ENCODE measurements at regions not wholly inside any gene's neighbourhood (a gene's known extent, or its start where the extent isn't known, plus 50 kb on each side); places are given as distances from the start of the nearest gene placed in this dataset.
"Not testable (repeated sequence)": the region's sequence is repeated elsewhere in the genome, so short reads cannot be mapped to it uniquely, and the experiment has no call there.

DNA sequence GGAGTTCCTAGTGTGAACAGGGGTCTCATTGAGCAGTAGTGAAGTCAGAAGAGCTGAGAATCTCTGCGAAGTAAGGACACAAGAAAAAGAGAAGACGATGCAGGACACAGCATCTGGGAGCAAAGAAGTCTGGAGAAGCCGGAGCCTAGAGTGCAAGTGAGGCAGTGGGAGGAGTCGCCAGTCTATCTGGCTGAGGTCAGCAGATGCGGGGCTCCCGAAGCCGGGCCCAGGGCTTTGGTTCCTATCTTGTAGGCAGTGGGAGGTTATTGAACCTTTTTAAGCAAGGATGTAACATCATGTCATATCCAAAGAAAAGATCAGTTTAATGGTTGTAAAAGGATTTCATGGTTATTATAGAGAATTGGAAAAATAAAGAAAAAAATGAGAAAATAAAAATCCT lies 90.8 kb upstream of the KCTD1 start:
- Histone ChIP-seq H3K4me3 (ENCODE audit: low read depth in 1 of 2, low read length in 2 of 2) (no peak overlapping the region), H3K36me3 (ENCODE audit: control insufficient read depth in 1 of 2, insufficient read depth in 2 of 2, low read length in 2 of 2) (no peaks in the 10 kb centered on the region), H3K9ac (ENCODE audit: low read depth in 1 of 2, low read length in 2 of 2) (no peak overlapping the region), H3K9me3 (ENCODE audit: control insufficient read depth in 1 of 2, low read length in 2 of 2) (no peaks in the 10 kb centered on the region), H3K4me1 (ENCODE audit: control insufficient read depth in 1 of 2, insufficient read depth in 2 of 2, low read length in 2 of 2) (no peaks in the 10 kb centered on the region), H3K27me3 (ENCODE audit: control insufficient read depth in 1 of 2, insufficient read depth in 2 of 2, low read length in 2 of 2) (no peaks in the 10 kb centered on the region), H3K27ac (ENCODE audit: low read depth, low read length) (no peak overlapping the region)

DNA sequence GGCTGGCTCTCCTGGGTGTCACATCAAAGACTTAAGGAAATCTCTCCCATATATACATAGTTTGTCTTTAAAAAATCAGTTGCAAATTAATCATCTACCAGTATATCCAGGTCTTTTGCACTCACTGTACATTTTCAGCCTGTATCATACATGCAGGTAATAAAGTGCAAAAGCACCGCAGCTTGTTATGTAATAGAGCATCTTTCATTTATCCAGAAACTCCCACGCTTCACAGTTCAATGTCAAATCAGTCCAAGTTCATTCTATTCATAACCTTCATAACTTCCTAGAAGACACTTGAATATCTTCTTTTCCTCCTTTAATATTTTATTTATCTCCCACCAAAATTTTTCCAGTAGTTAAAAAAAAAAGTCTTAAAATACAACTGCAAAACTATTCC lies 89.6 kb upstream of the KCTD1 start:
- Histone ChIP-seq H3K4me1 (ENCODE audit: control insufficient read depth in 1 of 2, insufficient read depth in 2 of 2, low read length in 2 of 2) (no peaks in the 10 kb centered on the region), H3K9ac (ENCODE audit: low read depth in 1 of 2, low read length in 2 of 2) (no peak overlapping the region), H3K36me3 (ENCODE audit: control insufficient read depth in 1 of 2, insufficient read depth in 2 of 2, low read length in 2 of 2) (no peaks in the 10 kb centered on the region), H3K27ac (ENCODE audit: low read depth, low read length) (no peak overlapping the region), H3K4me3 (ENCODE audit: low read depth in 1 of 2, low read length in 2 of 2) (no peak overlapping the region), H3K9me3 (ENCODE audit: control insufficient read depth in 1 of 2, low read length in 2 of 2) (no peaks in the 10 kb centered on the region), H3K27me3 (ENCODE audit: control insufficient read depth in 1 of 2, insufficient read depth in 2 of 2, low read length in 2 of 2) (no peaks in the 10 kb centered on the region)

DNA sequence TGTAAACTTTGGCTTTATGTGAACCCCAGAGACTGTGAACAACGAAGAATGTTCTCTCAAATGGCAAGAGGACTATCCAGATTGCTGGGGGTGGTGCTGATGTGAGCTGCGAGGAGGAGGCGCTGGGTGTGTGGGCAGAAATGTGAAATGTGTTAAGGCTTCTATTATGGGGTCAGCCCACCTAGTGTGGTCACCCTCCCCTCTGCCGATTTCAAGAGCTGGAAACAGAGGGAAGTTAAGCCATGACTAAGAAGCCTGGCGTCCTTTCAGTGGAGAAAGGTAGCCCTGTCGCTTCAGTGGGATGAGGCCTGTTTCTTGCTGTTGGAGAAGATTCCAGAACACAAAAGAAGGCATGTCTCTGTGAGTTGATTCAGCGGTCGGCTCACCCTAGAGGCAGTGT lies 89.0 kb upstream of the KCTD1 start:
- Histone ChIP-seq H3K36me3 (ENCODE audit: control insufficient read depth in 1 of 2, insufficient read depth in 2 of 2, low read length in 2 of 2) (no peaks in the 10 kb centered on the region), H3K4me1 (ENCODE audit: control insufficient read depth in 1 of 2, insufficient read depth in 2 of 2, low read length in 2 of 2) (no peaks in the 10 kb centered on the region), H3K27me3 (ENCODE audit: control insufficient read depth in 1 of 2, insufficient read depth in 2 of 2, low read length in 2 of 2) (no peaks in the 10 kb centered on the region), H3K9ac (ENCODE audit: low read depth in 1 of 2, low read length in 2 of 2) (no peak overlapping the region), H3K9me3 (ENCODE audit: control insufficient read depth in 1 of 2, low read length in 2 of 2) (no peaks in the 10 kb centered on the region), H3K4me3 (ENCODE audit: low read depth in 1 of 2, low read length in 2 of 2) (no peak overlapping the region), H3K27ac (ENCODE audit: low read depth, low read length) (no peak overlapping the region)

DNA sequence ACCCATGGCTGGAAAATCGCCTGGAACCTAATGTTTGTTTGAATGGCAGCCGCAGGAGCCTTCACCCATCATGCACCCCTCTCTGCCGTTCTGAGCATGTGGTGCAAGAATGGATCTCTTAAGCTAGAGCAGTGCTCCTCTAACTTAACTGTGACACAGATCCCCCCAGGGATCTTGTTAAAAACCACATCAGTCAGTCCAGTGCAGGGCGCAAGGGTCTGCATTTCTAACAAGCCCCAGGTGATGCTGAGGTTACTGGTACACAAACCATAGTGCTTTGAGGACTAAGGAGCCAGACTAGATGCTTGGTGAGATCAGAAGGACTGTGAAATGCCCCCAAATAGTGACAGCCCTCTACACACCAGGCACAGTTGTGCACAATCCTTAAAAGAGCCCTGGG lies 87.1 kb upstream of the KCTD1 start:
- H3K4me3 ChIP-seq (ENCODE audit: low read depth in 1 of 2, low read length in 2 of 2) = no peak overlapping the region
- no peaks in the 10 kb centered on the region for H3K36me3 ChIP-seq (ENCODE audit: control insufficient read depth in 1 of 2, insufficient read depth in 2 of 2, low read length in 2 of 2)
- H3K9ac ChIP-seq (ENCODE audit: low read depth in 1 of 2, low read length in 2 of 2) = no peak overlapping the region
- H3K27ac ChIP-seq (ENCODE audit: low read depth, low read length) = no peak overlapping the region
- H3K4me1 ChIP-seq (ENCODE audit: control insufficient read depth in 1 of 2, insufficient read depth in 2 of 2, low read length in 2 of 2) = no peaks in the 10 kb centered on the region
- no peaks in the 10 kb centered on the region for H3K27me3 ChIP-seq (ENCODE audit: control insufficient read depth in 1 of 2, insufficient read depth in 2 of 2, low read length in 2 of 2)
- H3K9me3 ChIP-seq (ENCODE audit: control insufficient read depth in 1 of 2, low read length in 2 of 2) = no peaks in the 10 kb centered on the region

DNA sequence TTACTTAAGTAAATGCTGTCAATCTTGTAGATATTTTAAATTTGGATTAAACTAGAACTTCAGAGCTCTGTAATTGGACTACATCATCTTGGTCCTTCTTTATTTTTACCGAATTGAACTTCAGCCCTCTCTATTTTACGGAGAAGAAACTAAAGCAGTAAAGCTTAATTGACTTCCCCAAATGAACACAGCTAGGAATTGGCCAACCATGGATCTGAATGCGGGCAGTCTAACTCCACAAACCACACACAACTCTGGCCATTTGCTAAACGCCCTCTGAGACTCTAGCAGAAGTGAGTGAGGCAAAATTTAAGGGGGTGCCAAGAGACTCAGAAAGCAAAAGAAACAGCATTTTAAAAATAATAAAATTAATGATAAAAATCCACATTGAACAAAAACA lies 86.3 kb upstream of the KCTD1 start:
- Histone ChIP-seq H3K9me3 (ENCODE audit: control insufficient read depth in 1 of 2, low read length in 2 of 2) (no peaks in the 10 kb centered on the region), H3K9ac (ENCODE audit: low read depth in 1 of 2, low read length in 2 of 2) (no peak overlapping the region), H3K4me1 (ENCODE audit: control insufficient read depth in 1 of 2, insufficient read depth in 2 of 2, low read length in 2 of 2) (no peaks in the 10 kb centered on the region), H3K27me3 (ENCODE audit: control insufficient read depth in 1 of 2, insufficient read depth in 2 of 2, low read length in 2 of 2) (no peaks in the 10 kb centered on the region), H3K4me3 (ENCODE audit: low read depth in 1 of 2, low read length in 2 of 2) (no peak overlapping the region), H3K36me3 (ENCODE audit: control insufficient read depth in 1 of 2, insufficient read depth in 2 of 2, low read length in 2 of 2) (no peaks in the 10 kb centered on the region), H3K27ac (ENCODE audit: low read depth, low read length) (no peak overlapping the region)

GRCh38 chr18:26631135-26631534 lies 82.8 kb upstream of the KCTD1 start:
- H3K27me3 ChIP-seq (ENCODE audit: control insufficient read depth in 1 of 2, insufficient read depth in 2 of 2, low read length in 2 of 2) = no peaks in the 10 kb centered on the region
- no peaks in the 10 kb centered on the region for H3K36me3 ChIP-seq (ENCODE audit: control insufficient read depth in 1 of 2, insufficient read depth in 2 of 2, low read length in 2 of 2)
- no peak overlapping the region for H3K27ac ChIP-seq (ENCODE audit: low read depth, low read length)
- no peaks in the 10 kb centered on the region for H3K9me3 ChIP-seq (ENCODE audit: control insufficient read depth in 1 of 2, low read length in 2 of 2)
- H3K4me1 ChIP-seq (ENCODE audit: control insufficient read depth in 1 of 2, insufficient read depth in 2 of 2, low read length in 2 of 2) = no peaks in the 10 kb centered on the region
- no peak overlapping the region for H3K4me3 ChIP-seq (ENCODE audit: low read depth in 1 of 2, low read length in 2 of 2)
- no peak overlapping the region for H3K9ac ChIP-seq (ENCODE audit: low read depth in 1 of 2, low read length in 2 of 2)

GRCh38 chr18:26630596-26630995 lies 82.2 kb upstream of the KCTD1 start:
- no peaks in the 10 kb centered on the region for H3K27me3 ChIP-seq (ENCODE audit: control insufficient read depth in 1 of 2, insufficient read depth in 2 of 2, low read length in 2 of 2)
- peaks cover 0 to 2% of the 10 kb centered on the region in 2 donors for H3K9me3 ChIP-seq (ENCODE audit: control insufficient read depth in 1 of 2, low read length in 2 of 2)
- no peaks in the 10 kb centered on the region for H3K36me3 ChIP-seq (ENCODE audit: control insufficient read depth in 1 of 2, insufficient read depth in 2 of 2, low read length in 2 of 2)
- H3K9ac ChIP-seq (ENCODE audit: low read depth in 1 of 2, low read length in 2 of 2) = no peak overlapping the region
- H3K4me1 ChIP-seq (ENCODE audit: control insufficient read depth in 1 of 2, insufficient read depth in 2 of 2, low read length in 2 of 2) = no peaks in the 10 kb centered on the region
- H3K27ac ChIP-seq (ENCODE audit: low read depth, low read length) = no peak overlapping the region
- H3K4me3 ChIP-seq (ENCODE audit: low read depth in 1 of 2, low read length in 2 of 2) = no peak overlapping the region

GRCh38 chr18:26628017-26628416 lies 79.7 kb upstream of the KCTD1 start:
- Histone ChIP-seq H3K9me3 (ENCODE audit: control insufficient read depth in 1 of 2, low read length in 2 of 2) (peaks cover 0 to 20% of the 10 kb centered on the region in 2 donors), H3K27me3 (ENCODE audit: control insufficient read depth in 1 of 2, insufficient read depth in 2 of 2, low read length in 2 of 2) (no peaks in the 10 kb centered on the region), H3K4me3 (ENCODE audit: low read depth in 1 of 2, low read length in 2 of 2) (no peak overlapping the region), H3K36me3 (ENCODE audit: control insufficient read depth in 1 of 2, insufficient read depth in 2 of 2, low read length in 2 of 2) (no peaks in the 10 kb centered on the region), H3K9ac (ENCODE audit: low read depth in 1 of 2, low read length in 2 of 2) (no peak overlapping the region), H3K27ac (ENCODE audit: low read depth, low read length) (no peak overlapping the region), H3K4me1 (ENCODE audit: control insufficient read depth in 1 of 2, insufficient read depth in 2 of 2, low read length in 2 of 2) (no peaks in the 10 kb centered on the region)

- H3K4me3 ChIP-seq (ENCODE audit: low read depth in 1 of 2, low read length in 2 of 2) = no peak overlapping the region
- no peaks in the 10 kb centered on the region for H3K27me3 ChIP-seq (ENCODE audit: control insufficient read depth in 1 of 2, insufficient read depth in 2 of 2, low read length in 2 of 2)
- H3K4me1 ChIP-seq (ENCODE audit: control insufficient read depth in 1 of 2, insufficient read depth in 2 of 2, low read length in 2 of 2) = no peaks in the 10 kb centered on the region
- no peak overlapping the region for H3K27ac ChIP-seq (ENCODE audit: low read depth, low read length)
- no peak overlapping the region for H3K9ac ChIP-seq (ENCODE audit: low read depth in 1 of 2, low read length in 2 of 2)
- H3K9me3 ChIP-seq (ENCODE audit: control insufficient read depth in 1 of 2, low read length in 2 of 2) = peaks cover 0 to 20% of the 10 kb centered on the region in 2 donors
- H3K36me3 ChIP-seq (ENCODE audit: control insufficient read depth in 1 of 2, insufficient read depth in 2 of 2, low read length in 2 of 2) = no peaks in the 10 kb centered on the region
Observed at GRCh38 chr18:26624443-26624842, 76.1 kb upstream of the KCTD1 start.

- peaks cover 0 to 20% of the 10 kb centered on the region in 2 donors for H3K9me3 ChIP-seq (ENCODE audit: control insufficient read depth in 1 of 2, low read length in 2 of 2)
- H3K4me1 ChIP-seq (ENCODE audit: control insufficient read depth in 1 of 2, insufficient read depth in 2 of 2, low read length in 2 of 2); H3K27me3 ChIP-seq (ENCODE audit: control insufficient read depth in 1 of 2, insufficient read depth in 2 of 2, low read length in 2 of 2); H3K27ac ChIP-seq (ENCODE audit: low read depth, low read length); H3K4me3 ChIP-seq (ENCODE audit: low read depth in 1 of 2, low read length in 2 of 2); H3K9ac ChIP-seq (ENCODE audit: low read depth in 1 of 2, low read length in 2 of 2); H3K36me3 ChIP-seq (ENCODE audit: control insufficient read depth in 1 of 2, insufficient read depth in 2 of 2, low read length in 2 of 2): not testable (repeated sequence)
Observed at GRCh38 chr18:26623314-26623713, 75.0 kb upstream of the KCTD1 start.

All from duodenal mucosa (tissue), 2 donors.